ENCODE measurements at regions not wholly inside any gene's neighbourhood (a gene's known extent, or its start where the extent isn't known, plus 50 kb on each side); places are given as distances from the start of the nearest gene placed in this dataset.
"Not testable (repeated sequence)": the region's sequence is repeated elsewhere in the genome, so short reads cannot be mapped to it uniquely, and the experiment has no call there.

DNA sequence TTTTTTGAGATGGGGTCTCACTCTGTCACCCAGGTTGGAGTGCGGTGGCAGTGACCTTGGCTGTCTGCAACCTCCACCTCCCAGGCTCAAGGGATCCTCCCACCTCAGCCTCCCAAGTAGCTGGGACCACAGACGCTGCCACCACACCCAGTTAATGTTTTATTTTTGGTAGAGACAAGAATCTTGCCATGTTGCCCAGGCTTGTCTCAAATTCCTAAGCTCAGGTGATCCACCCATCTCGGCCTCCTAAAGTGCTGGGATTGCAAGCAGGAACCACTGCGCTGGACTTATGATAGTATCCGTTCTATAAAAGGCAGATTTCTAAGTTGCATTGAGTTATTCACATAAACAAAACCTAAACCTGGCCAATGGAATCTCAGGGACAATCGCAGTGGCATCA is 321.1 kb upstream of the PRICKLE1 start:
- H3K4me3 ChIP-seq (ENCODE audit: control insufficient read depth, low read depth, low read length) = no peak overlapping the region
- TF ChIP-seq, protein P1, sequence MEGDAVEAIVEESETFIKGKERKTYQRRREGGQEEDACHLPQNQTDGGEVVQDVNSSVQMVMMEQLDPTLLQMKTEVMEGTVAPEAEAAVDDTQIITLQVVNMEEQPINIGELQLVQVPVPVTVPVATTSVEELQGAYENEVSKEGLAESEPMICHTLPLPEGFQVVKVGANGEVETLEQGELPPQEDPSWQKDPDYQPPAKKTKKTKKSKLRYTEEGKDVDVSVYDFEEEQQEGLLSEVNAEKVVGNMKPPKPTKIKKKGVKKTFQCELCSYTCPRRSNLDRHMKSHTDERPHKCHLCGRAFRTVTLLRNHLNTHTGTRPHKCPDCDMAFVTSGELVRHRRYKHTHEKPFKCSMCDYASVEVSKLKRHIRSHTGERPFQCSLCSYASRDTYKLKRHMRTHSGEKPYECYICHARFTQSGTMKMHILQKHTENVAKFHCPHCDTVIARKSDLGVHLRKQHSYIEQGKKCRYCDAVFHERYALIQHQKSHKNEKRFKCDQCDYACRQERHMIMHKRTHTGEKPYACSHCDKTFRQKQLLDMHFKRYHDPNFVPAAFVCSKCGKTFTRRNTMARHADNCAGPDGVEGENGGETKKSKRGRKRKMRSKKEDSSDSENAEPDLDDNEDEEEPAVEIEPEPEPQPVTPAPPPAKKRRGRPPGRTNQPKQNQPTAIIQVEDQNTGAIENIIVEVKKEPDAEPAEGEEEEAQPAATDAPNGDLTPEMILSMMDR (IDR thresholded peaks at IDR 0.05; ENCODE audit: control insufficient read depth, insufficient read depth, low read depth, low read length, missing control alignments) = no peak
- no peak for DNase-seq (ENCODE audit: low read depth)

DNA sequence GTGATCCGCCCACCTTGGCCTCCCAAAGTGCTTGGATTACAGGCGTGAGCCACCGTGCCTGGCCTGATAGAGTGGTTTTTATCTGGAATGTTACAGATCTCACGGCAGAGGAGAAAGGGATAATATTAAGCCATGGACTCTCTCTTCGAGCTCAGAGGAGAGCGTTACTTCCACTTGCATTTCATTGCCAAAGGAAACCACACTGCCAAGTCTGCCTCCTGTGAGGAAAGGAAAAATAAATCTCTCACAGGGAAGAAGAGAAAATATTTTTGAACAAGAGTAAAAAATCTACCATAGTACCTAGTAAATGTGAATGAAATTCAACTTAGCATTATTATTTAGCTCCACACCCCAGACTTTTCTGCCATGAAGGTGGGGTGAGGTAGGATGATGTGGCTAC is 319.2 kb upstream of the PRICKLE1 start:
- no peak overlapping the region for H3K4me3 ChIP-seq (ENCODE audit: control insufficient read depth, low read depth, low read length)
- DNase-seq (ENCODE audit: low read depth) = no peak
- TF ChIP-seq, protein P1 (IDR thresholded peaks at IDR 0.05; ENCODE audit: control insufficient read depth, insufficient read depth, low read depth, low read length, missing control alignments) = no peak

DNA sequence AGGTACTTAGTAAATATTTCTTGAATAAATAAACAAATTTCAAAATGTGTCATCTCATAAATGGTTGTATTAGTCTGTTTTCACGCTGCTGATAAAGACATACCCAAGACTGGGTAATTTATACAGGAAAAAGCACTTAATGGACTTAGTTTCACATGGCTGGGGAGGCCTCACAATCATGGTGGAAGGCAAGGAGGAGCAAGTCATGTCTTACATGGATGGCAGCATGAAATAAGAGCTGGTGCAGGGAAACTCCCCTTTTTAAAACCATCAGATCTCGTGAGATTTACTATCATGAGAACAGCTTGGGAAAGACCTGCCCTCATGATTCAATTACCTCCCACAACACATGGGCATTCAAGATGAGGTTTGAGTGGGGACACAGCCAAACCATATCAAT is 317.3 kb upstream of the PRICKLE1 start:
- H3K4me3 ChIP-seq (ENCODE audit: control insufficient read depth, low read depth, low read length); DNase-seq (ENCODE audit: low read depth): not testable (repeated sequence)

DNA sequence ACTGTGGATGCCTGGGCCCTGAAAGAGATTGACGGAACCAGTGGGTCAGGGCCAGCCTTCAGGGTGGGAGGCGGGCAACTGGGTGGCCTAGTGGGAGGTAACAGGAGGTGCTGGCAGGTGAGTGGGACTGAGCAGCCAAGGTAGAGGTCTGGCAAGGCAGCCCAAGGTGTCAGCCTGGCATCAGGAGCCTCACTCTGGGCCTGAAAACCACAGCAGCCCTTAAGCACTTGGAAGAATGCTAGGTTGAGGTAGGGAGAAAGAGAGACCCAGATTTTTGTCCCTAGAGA is 315.8 kb upstream of the PRICKLE1 start:
- TF ChIP-seq, protein P1 (IDR thresholded peaks at IDR 0.05; ENCODE audit: control insufficient read depth, insufficient read depth, low read depth, low read length, missing control alignments) = no peak
- DNase-seq (ENCODE audit: low read depth) = no peak

DNA sequence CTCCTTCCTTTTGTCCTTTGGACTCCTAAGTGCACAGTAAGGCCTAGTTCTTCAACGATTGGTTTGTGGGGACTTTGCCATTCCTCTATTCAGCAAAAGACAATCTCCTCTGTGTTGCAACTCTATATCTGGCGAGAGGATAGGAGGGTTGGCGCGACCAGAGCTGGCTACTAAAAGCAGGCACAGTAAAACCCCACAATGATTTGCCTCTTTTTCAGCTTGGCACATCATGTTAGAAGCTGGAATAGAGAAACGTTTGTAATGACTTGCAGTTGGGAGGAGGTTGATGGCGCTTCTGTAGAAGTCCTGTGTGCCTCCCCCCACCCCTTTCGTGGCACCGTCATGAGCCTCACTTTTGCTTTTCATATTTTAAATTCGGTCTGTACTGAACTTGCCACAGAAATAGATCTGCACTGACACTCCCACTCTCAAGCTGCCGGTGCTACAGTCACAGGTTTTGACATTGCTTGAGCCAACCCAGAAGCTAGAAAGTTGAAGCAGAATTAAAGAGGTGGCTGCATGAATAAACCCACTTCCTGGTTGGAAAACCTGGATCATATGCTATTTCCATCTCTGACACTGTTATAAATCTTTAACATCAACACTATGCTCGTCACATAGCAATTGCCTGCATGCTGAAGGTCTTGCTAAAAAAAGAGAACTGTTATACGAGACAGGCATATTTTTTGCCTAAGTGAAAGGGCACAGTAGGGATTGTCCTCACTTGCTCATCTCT is 315.3 kb upstream of the PRICKLE1 start:
- no peak overlapping the region for H3K4me3 ChIP-seq (ENCODE audit: control insufficient read depth, low read depth, low read length)
- DNase-seq (ENCODE audit: low read depth) = no peak
- TF ChIP-seq, protein P1 (IDR thresholded peaks at IDR 0.05; ENCODE audit: control insufficient read depth, insufficient read depth, low read depth, low read length, missing control alignments) = no peak

More for the DNA sequence above, 315.8 kb upstream of the PRICKLE1 start:
- H3K4me3 ChIP-seq (ENCODE audit: control insufficient read depth, low read depth, low read length) = no peak overlapping the region

DNA sequence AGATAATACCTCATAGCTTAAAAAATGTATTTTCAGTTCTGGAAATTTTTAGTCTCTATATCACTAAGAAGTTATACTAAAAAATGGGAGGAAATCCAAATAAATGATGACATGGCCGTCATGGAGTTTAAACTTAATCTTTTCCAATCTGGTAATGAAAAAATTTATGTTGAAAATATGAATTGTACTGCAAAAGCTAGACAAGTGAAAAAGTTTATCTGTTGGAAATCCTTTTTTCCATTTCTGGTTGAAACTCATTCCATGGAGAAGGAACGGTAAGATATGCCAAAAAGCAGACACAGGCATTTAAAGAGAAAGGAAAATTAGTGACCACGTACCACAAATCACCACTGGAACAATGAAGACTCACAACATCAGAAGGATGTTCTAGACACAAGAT is 314.2 kb upstream of the PRICKLE1 start:
- DNase-seq (ENCODE audit: low read depth) = no peak
- TF ChIP-seq, protein P1 (IDR thresholded peaks at IDR 0.05; ENCODE audit: control insufficient read depth, insufficient read depth, low read depth, low read length, missing control alignments) = no peak
- no peak overlapping the region for H3K4me3 ChIP-seq (ENCODE audit: control insufficient read depth, low read depth, low read length)

DNA sequence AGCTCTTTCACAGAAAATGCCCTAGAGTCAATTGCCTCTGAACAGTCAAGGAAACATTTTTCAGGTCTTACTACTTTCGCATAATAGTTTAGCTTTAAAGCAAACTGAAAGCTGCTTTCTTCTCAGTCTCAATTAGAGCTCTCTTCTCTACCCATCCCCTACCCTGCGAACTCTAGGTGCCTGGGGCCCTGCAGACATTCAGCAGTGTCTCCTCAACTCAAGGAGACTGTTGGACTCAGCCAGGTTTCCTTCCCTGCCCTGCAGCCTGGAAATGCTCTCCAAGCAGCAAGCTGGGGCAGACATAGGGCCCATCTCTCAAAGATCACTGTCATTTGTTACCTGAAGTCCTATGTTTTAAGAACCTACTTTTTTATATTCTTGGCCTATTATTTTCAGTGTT is 312.5 kb upstream of the PRICKLE1 start:
- no peak for DNase-seq (ENCODE audit: low read depth)

More for the DNA sequence above, 312.5 kb upstream of the PRICKLE1 start:
- TF ChIP-seq, protein P1 (IDR thresholded peaks at IDR 0.05; ENCODE audit: control insufficient read depth, insufficient read depth, low read depth, low read length, missing control alignments) = no peak
- H3K4me3 ChIP-seq (ENCODE audit: control insufficient read depth, low read depth, low read length) = no peak overlapping the region

Measured in AG09309 (cell line).